GM23338 (cell line): ENCODE measurements at regions not wholly inside any gene's neighbourhood (a gene's known extent, or its start where the extent isn't known, plus 50 kb on each side); places are given as distances from the start of the nearest gene placed in this dataset.

Source experiments
- ATAC-seq: fragments of 200-7000 bp; cut with Tn5 transposase; 3 replicates; pipeline ENCODE4 v1.9.1; 2020
- DNase-seq: peaks from one replicate; pipeline ENCODE4 v3.0.0-alpha.2; 2015; ENCODE audit warnings: low spot score
- H2AFZ ChIP-seq: fragments of 200-600 bp; sonication (generic); 2 replicates; pipeline ENCODE4 v1.8.0; 2016; ENCODE audit warnings: antibody characterized with exemption, mild to moderate bottlenecking, moderate library complexity
- H3F3A ChIP-seq: fragments of 200-600 bp; sonication (generic); replicated peaks from 2 replicates; pipeline ENCODE4 v1.8.0; 2017; ENCODE audit warnings: antibody characterized with exemption, mixed run types, low read depth
- H3K27ac ChIP-seq: fragments of 200-600 bp; sonication (generic); 2 replicates; pipeline ENCODE4 v1.6.1; 2016; ENCODE audit warnings: low read depth
- H3K27me3 ChIP-seq: fragments of 200-600 bp; sonication (generic); 2 replicates; pipeline ENCODE4 v1.8.0; 2016; ENCODE audit warnings: mild to moderate bottlenecking, mixed run types, moderate library complexity; ENCODE audit not compliant: insufficient read depth
- H3K36me3 ChIP-seq: fragments of 200-600 bp; sonication (generic); 2 replicates; pipeline ENCODE4 v1.8.0; 2016; ENCODE audit warnings: mild to moderate bottlenecking; ENCODE audit not compliant: insufficient read depth
- H3K4me1 ChIP-seq: fragments of 200-600 bp; sonication (generic); 2 replicates; pipeline ENCODE4 v1.8.0; 2016; ENCODE audit warnings: mild to moderate bottlenecking, moderate library complexity; ENCODE audit not compliant: insufficient read depth
- H3K4me2 ChIP-seq: fragments of 200-600 bp; sonication (generic); 2 replicates; pipeline ENCODE4 v1.7.1; 2017; ENCODE audit warnings: mixed run types
- H3K4me3 ChIP-seq: fragments of 200-600 bp; sonication (generic); 2 replicates; pipeline ENCODE4 v1.6.1; 2016; ENCODE audit warnings: mixed run types
- H3K79me2 ChIP-seq: fragments of 200-600 bp; sonication (generic); replicated peaks from 2 replicates; pipeline ENCODE4 v1.8.0; 2017; ENCODE audit warnings: mild to moderate bottlenecking; ENCODE audit not compliant: insufficient read depth
- H3K9me2 ChIP-seq: fragments of 200-600 bp; sonication (generic); 2 replicates; pipeline ENCODE4 v1.8.0; 2017; ENCODE audit not compliant: insufficient read depth
- H4K20me1 ChIP-seq: fragments of 200-600 bp; sonication (generic); replicated peaks from 2 replicates; pipeline ENCODE4 v1.8.0; 2017; ENCODE audit warnings: mild to moderate bottlenecking; ENCODE audit not compliant: insufficient read depth
- H3K27ac Mint-ChIP-seq: 2 replicates; pipeline ENCODE4 v1.8.0; 2020; ENCODE audit warnings: inconsistent platforms, mild to moderate bottlenecking, moderate library complexity, mixed read lengths
- H3K27me3 Mint-ChIP-seq: 3 replicates; pipeline ENCODE4 v1.8.0; 2022; ENCODE audit warnings: low read depth, mild to moderate bottlenecking, moderate library complexity, mixed read lengths, inconsistent platforms; ENCODE audit not compliant: insufficient read depth, poor library complexity
- H3K36me3 Mint-ChIP-seq: 3 replicates; pipeline ENCODE4 v1.8.0; 2021; ENCODE audit warnings: low read depth, mild to moderate bottlenecking, inconsistent platforms, moderate library complexity, mixed read lengths
- H3K4me1 Mint-ChIP-seq: 3 replicates; pipeline ENCODE4 v1.8.0; 2020; ENCODE audit warnings: mild to moderate bottlenecking, inconsistent platforms, mixed read lengths
- H3K4me3 Mint-ChIP-seq: 3 replicates; pipeline ENCODE4 v1.8.0; 2021; ENCODE audit warnings: moderate library complexity, mild to moderate bottlenecking, inconsistent platforms, mixed read lengths
- H3K9me3 Mint-ChIP-seq: 3 replicates; pipeline ENCODE4 v1.8.0; 2020; ENCODE audit warnings: moderate library complexity, mild to moderate bottlenecking, inconsistent platforms, mixed read lengths
- CREB1 ChIP-seq: fragments of 250-450 bp; sonication (Bioruptor Pico); IDR thresholded peaks from 2 replicates; pipeline ENCODE4 v1.5.0; 2020; ENCODE audit warnings: low read depth, mild to moderate bottlenecking, moderate library complexity
- CTCF ChIP-seq, 2 experiments: fragments of 200-600 bp in 1 of 2; sonication (generic) in 1 of 2; conservative IDR thresholded peaks; 2 replicates each; pipeline versions ENCODE4 v1.5.1 to v1.6.1; 2016 to 2017; ENCODE audit warnings: antibody characterized with exemption in 2 of 2, low read depth in 2 of 2, mild to moderate bottlenecking in 2 of 2, moderate library complexity in 1 of 2
- ETS1 ChIP-seq: IDR thresholded peaks from 2 replicates; pipeline ENCODE4 v1.6.1; 2016; ENCODE audit warnings: antibody characterized with exemption
- EZH2 ChIP-seq: fragments of 200-600 bp; sonication (generic); IDR thresholded peaks from one replicate; pipeline ENCODE4 v1.8.0; 2017; ENCODE audit warnings: antibody characterized with exemption, mild to moderate bottlenecking, low read depth; ENCODE audit not compliant: unreplicated experiment
- EZH2phosphoT487 ChIP-seq: fragments of 200-600 bp; sonication (generic); IDR thresholded peaks from one replicate; pipeline ENCODE4 v1.8.1; 2018; ENCODE audit warnings: antibody characterized with exemption; ENCODE audit not compliant: unreplicated experiment
- JUNB ChIP-seq: IDR thresholded peaks from one replicate; pipeline ENCODE4 v1.6.1; 2016; ENCODE audit warnings: antibody characterized with exemption; ENCODE audit not compliant: unreplicated experiment
- NANOG ChIP-seq: IDR thresholded peaks from 2 replicates; pipeline ENCODE4 v1.6.1; 2016; ENCODE audit warnings: antibody characterized with exemption, borderline replicate concordance
- POLR2AphosphoS5 ChIP-seq: IDR thresholded peaks from 2 replicates; pipeline ENCODE4 v1.6.1; 2016; ENCODE audit warnings: antibody characterized with exemption, low read depth
- REST ChIP-seq: IDR thresholded peaks from one replicate; pipeline ENCODE4 v1.6.1; 2018; ENCODE audit warnings: antibody characterized with exemption; ENCODE audit not compliant: unreplicated experiment
- STAT1 ChIP-seq: IDR thresholded peaks from one replicate; pipeline ENCODE4 v1.6.1; 2016; ENCODE audit warnings: antibody characterized with exemption; ENCODE audit not compliant: unreplicated experiment
- ZNF114 ChIP-seq: fragments of 250-450 bp; sonication (Bioruptor Pico); IDR thresholded peaks from 2 replicates; pipeline ENCODE4 v1.5.0; 2020; ENCODE audit warnings: mild to moderate bottlenecking, moderate library complexity
- ZNF331 ChIP-seq: fragments of 250-450 bp; sonication (Bioruptor Pico); IDR thresholded peaks from 2 replicates; pipeline ENCODE4 v1.5.0; 2020; ENCODE audit warnings: low read depth, mild to moderate bottlenecking, moderate library complexity
- ZNF462 ChIP-seq: fragments of 250-450 bp; sonication (Bioruptor Pico); IDR thresholded peaks from 2 replicates; pipeline ENCODE4 v1.5.0; 2020; ENCODE audit warnings: mild to moderate bottlenecking, moderate library complexity

DNA sequence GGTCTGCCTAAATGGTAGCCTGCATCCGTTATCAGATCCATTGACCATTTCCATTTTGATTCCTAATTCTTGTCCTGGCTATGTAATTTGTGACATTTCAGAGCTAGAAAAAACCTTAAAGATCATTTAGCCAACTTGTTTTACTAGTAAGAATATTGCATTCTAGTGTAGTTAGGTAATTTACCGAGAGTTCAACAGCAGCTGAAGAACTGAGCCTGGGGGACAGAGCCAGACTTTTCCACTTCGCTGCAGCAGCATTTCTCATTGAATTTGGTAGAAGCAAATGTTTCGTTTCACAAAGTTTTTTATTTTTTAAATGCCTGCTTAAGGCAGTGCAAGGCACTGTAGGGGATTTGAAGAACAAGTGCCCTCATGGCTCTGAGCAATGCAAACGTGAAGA, 59.2 kb upstream of the MARCHF10 start:
- no peaks in the 10 kb centered on the region for H3K9me2 ChIP-seq
- no peaks in the 10 kb centered on the region for H3F3A ChIP-seq
- ATAC-seq (no peak), DNase-seq (no peak)
- H3K36me3 ChIP-seq: no peaks in the 10 kb centered on the region
- H3K27me3 ChIP-seq: no peaks in the 10 kb centered on the region
- peaks cover 15% of the 10 kb centered on the region for H3K4me1 ChIP-seq
- Mint-ChIP-seq H3K36me3 (no peaks in the 10 kb centered on the region), H3K4me1 (peaks cover 20% of the 10 kb centered on the region), H3K4me3 (no peak overlapping the region), H3K27ac (no peak overlapping the region), H3K27me3 (peaks cover 5% of the 10 kb centered on the region), H3K9me3 (no peaks in the 10 kb centered on the region)
- no peaks in the 10 kb centered on the region for H4K20me1 ChIP-seq
- H3K27ac ChIP-seq: no peak overlapping the region
- no peaks in the 10 kb centered on the region for H3K79me2 ChIP-seq
- TF ChIP-seq ETS1: no peak
- TF ChIP-seq ZNF114: no peak
- no peak for TF ChIP-seq ZNF462 (CRISPR knock-in tag)
- TF ChIP-seq ZNF331: no peak
- TF ChIP-seq JUNB: no peak
- TF ChIP-seq REST: no peak
- TF ChIP-seq EZH2phosphoT487: no peak
- no peak for TF ChIP-seq POLR2AphosphoS5
- no peak for TF ChIP-seq STAT1
- no peak for TF ChIP-seq CREB1 (CRISPR knock-in tag)
- no peak for TF ChIP-seq NANOG
- no peak for TF ChIP-seq EZH2
- TF ChIP-seq CTCF (conservative IDR thresholded peaks at IDR 0.05; ENCODE audit: low read depth in 2 of 2): no peak
- H2AFZ ChIP-seq: no peak overlapping the region
- H3K4me2 ChIP-seq: no peak overlapping the region
- no peak overlapping the region for H3K4me3 ChIP-seq
